NOMO-1 treated with DMSO at 0.1 percent for 48 hours (cell line): ENCODE measurements at regions not wholly inside any gene's neighbourhood (a gene's known extent, or its start where the extent isn't known, plus 50 kb on each side); places are given as distances from the start of the nearest gene placed in this dataset.

Experiments
- DNase-seq: peaks from one replicate; lab custom pipeline; 2025; ENCODE audit not compliant: unreplicated experiment; lab: John Stamatoyannopoulos, UW

GRCh38 chr20:24761220-24762065, 187.6 kb upstream of the CST7 start:
- no peak for DNase-seq

- no peak for DNase-seq
Observed at GRCh38 chr20:24762371-24762770, 186.7 kb upstream of the CST7 start.

GRCh38 chr20:24762791-24763350, 186.2 kb upstream of the CST7 start:
- DNase-seq, result no peak

- DNase-seq, result no peak
Observed at GRCh38 chr20:24763386-24764026, 185.6 kb upstream of the CST7 start.

GRCh38 chr20:24764027-24764793, 184.9 kb upstream of the CST7 start:
- no peak for DNase-seq

- no peak for DNase-seq
Observed at GRCh38 chr20:24764794-24765202, 184.3 kb upstream of the CST7 start.

GRCh38 chr20:24765316-24766142, 183.5 kb upstream of the CST7 start:
- no peak for DNase-seq

- no peak for DNase-seq
Observed at GRCh38 chr20:24766143-24766527, 182.9 kb upstream of the CST7 start.

- no peak for DNase-seq
Observed at GRCh38 chr20:24766826-24767622, 182.0 kb upstream of the CST7 start.

GRCh38 chr20:24767623-24768100, 181.4 kb upstream of the CST7 start:
- no peak for DNase-seq

- no peak for DNase-seq
Observed at GRCh38 chr20:24768201-24768636, 180.8 kb upstream of the CST7 start.

GRCh38 chr20:24768713-24769601, 180.1 kb upstream of the CST7 start:
- no peak for DNase-seq

GRCh38 chr20:24769878-24770627, 179.0 kb upstream of the CST7 start:
- DNase-seq, result no peak

GRCh38 chr20:24770628-24771541, 178.2 kb upstream of the CST7 start:
- DNase-seq, result no peak

GRCh38 chr20:24771542-24772061, 177.5 kb upstream of the CST7 start:
- DNase-seq, result no peak

GRCh38 chr20:24772667-24773066, 176.4 kb upstream of the CST7 start:
- no peak for DNase-seq

- no peak for DNase-seq
Observed at GRCh38 chr20:24773168-24773567, 175.9 kb upstream of the CST7 start.
